Keratinocyte (primary cell): ENCODE measurements at regions not wholly inside any gene's neighbourhood (a gene's known extent, or its start where the extent isn't known, plus 50 kb on each side); places are given as distances from the start of the nearest gene placed in this dataset.

Experiments used
- DNase-seq: peaks from one replicate; pipeline ENCODE4 v3.0.0-alpha.2; 2011; ENCODE audit warnings: low read depth, missing footprints, low spot score
- FAIRE-seq: peaks from 2 replicates; lab custom pipeline; 2011; peaks lifted over from hg19 to GRCh38; lab: Jason Lieb, UNC
- H2AFZ ChIP-seq: 2 replicates; pipeline ENCODE4 v1.6.0; 2012; ENCODE audit warnings: low read length, control low read depth, inconsistent platforms; ENCODE audit not compliant: control insufficient read depth
- H3K27ac ChIP-seq: 2 replicates; pipeline ENCODE4 v1.5.1; 2011; ENCODE audit warnings: low read length; ENCODE audit not compliant: control insufficient read depth, insufficient read depth
- H3K27me3 ChIP-seq: 3 replicates; pipeline ENCODE4 v1.6.0; 2011; ENCODE audit warnings: low read length; ENCODE audit not compliant: control insufficient read depth, insufficient read depth; ENCODE audit errors: extremely low read depth
- H3K36me3 ChIP-seq, 2 experiments: 2 replicates in 1 of 2; 3 replicates in 1 of 2; pipeline ENCODE4 v1.5.1; 2011; ENCODE audit warnings: low read length in 2 of 2, mild to moderate bottlenecking in 1 of 2; ENCODE audit not compliant: control insufficient read depth in 2 of 2, insufficient read depth in 2 of 2; ENCODE audit errors: extremely low read depth in 1 of 2
- H3K4me1 ChIP-seq: 3 replicates; pipeline ENCODE4 v1.5.1; 2011; ENCODE audit warnings: low read length; ENCODE audit not compliant: control insufficient read depth, insufficient read depth; ENCODE audit errors: extremely low read depth
- H3K4me2 ChIP-seq: 3 replicates; pipeline ENCODE4 v1.6.0; 2011; ENCODE audit warnings: low read depth, low read length; ENCODE audit not compliant: control insufficient read depth, insufficient read depth; ENCODE audit errors: extremely low read depth
- H3K4me3 ChIP-seq, 3 experiments: fragments of 200-600 bp in 1 of 3; sonication (generic) in 1 of 3; 2 replicates in 2 of 3; 3 replicates in 1 of 3; pipeline ENCODE4 v1.5.1; 2011 to 2016; ENCODE audit warnings: low read length in 3 of 3, mild to moderate bottlenecking in 3 of 3, control low read depth in 2 of 3, inconsistent platforms in 1 of 3, low read depth in 1 of 3, mixed read lengths in 1 of 3, mixed run types in 1 of 3, moderate library complexity in 1 of 3; ENCODE audit not compliant: control insufficient read depth in 2 of 3, insufficient read depth in 2 of 3; ENCODE audit errors: extremely low read depth in 1 of 3
- H3K79me2 ChIP-seq: 2 replicates; pipeline ENCODE4 v1.6.0; 2012; ENCODE audit warnings: low read length; ENCODE audit not compliant: control insufficient read depth, insufficient read depth
- H3K9ac ChIP-seq: 3 replicates; pipeline ENCODE4 v1.6.0; 2011; ENCODE audit warnings: low read length; ENCODE audit not compliant: control insufficient read depth, insufficient read depth; ENCODE audit errors: extremely low read depth
- H3K9me1 ChIP-seq: 3 replicates; pipeline ENCODE4 v1.6.0; 2011; ENCODE audit warnings: low read length; ENCODE audit not compliant: control insufficient read depth, insufficient read depth; ENCODE audit errors: extremely low read depth
- H3K9me3 ChIP-seq: 2 replicates; pipeline ENCODE4 v1.5.1; 2012; ENCODE audit warnings: low read depth, low read length; ENCODE audit not compliant: control insufficient read depth
- H4K20me1 ChIP-seq: 3 replicates; pipeline ENCODE4 v1.6.0; 2011; ENCODE audit warnings: low read length; ENCODE audit not compliant: control insufficient read depth, insufficient read depth; ENCODE audit errors: extremely low read depth
- CTCF ChIP-seq, 3 experiments: IDR thresholded peaks in 1 of 3; conservative IDR thresholded peaks in 1 of 3; optimal IDR thresholded peaks in 1 of 3; 2 replicates in 2 of 3; 3 replicates in 1 of 3; pipeline versions ENCODE3 to v1.5.1; 2011; ENCODE audit warnings: low read length in 3 of 3, mild to moderate bottlenecking in 3 of 3, moderate library complexity in 2 of 3, control low read depth in 1 of 3, inconsistent platforms in 1 of 3; ENCODE audit not compliant: insufficient read depth in 2 of 3; ENCODE audit errors: extremely low read depth in 1 of 3
- EZH2 ChIP-seq: IDR thresholded peaks from one replicate; pipeline ENCODE4 v1.6.1; 2012; ENCODE audit warnings: inconsistent platforms, mild to moderate bottlenecking, low read length, moderate library complexity
- dilution Hi-C: fragments of 300-500 bp; cut with MboI; formaldehyde crosslinking; loops from one replicate; pipeline ENCODE4 v1.7.0; 2020; ENCODE audit warnings: low sequenced_read_pairs; ENCODE audit not compliant: extremely low pct_ligation_motif_present

GRCh38 chrX:113982766-113983165 lies 601.1 kb upstream of the HTR2C start:
- dilution Hi-C loops, result no loop called here
- no peaks in the 10 kb centered on the region for H3K79me2 ChIP-seq
- no peak overlapping the region for H3K4me2 ChIP-seq
- H3K9me1 ChIP-seq, result no peaks in the 10 kb centered on the region
- no peaks in the 10 kb centered on the region for H3K4me1 ChIP-seq
- DNase-seq (no peak), FAIRE-seq (no peak)
- no peak overlapping the region for H3K9ac ChIP-seq
- H4K20me1 ChIP-seq, result no peaks in the 10 kb centered on the region
- no peaks in the 10 kb centered on the region for H3K9me3 ChIP-seq
- H2AFZ ChIP-seq, result no peak overlapping the region
- no peak overlapping the region for H3K27ac ChIP-seq
- TF ChIP-seq CTCF (optimal IDR thresholded peaks at IDR 0.05 in 1 of 3, IDR thresholded peaks at IDR 0.05 in 1 of 3, conservative IDR thresholded peaks at IDR 0.05 in 1 of 3; ENCODE audit: extremely low read depth in 1 of 3, insufficient read depth in 2 of 3, low read length in 3 of 3), result no peak
- no peak for TF ChIP-seq EZH2
- H3K4me3 ChIP-seq, result no peak overlapping the region
- no peaks in the 10 kb centered on the region for H3K36me3 ChIP-seq
- H3K27me3 ChIP-seq, result no peaks in the 10 kb centered on the region

GRCh38 chrX:113980953-113981352 lies 602.9 kb upstream of the HTR2C start:
- H3K36me3 ChIP-seq, result no peaks in the 10 kb centered on the region
- H3K4me1 ChIP-seq, result no peaks in the 10 kb centered on the region
- dilution Hi-C loops, result no loop called here
- no peaks in the 10 kb centered on the region for H4K20me1 ChIP-seq
- TF ChIP-seq EZH2 (no peak), CTCF (optimal IDR thresholded peaks at IDR 0.05 in 1 of 3, IDR thresholded peaks at IDR 0.05 in 1 of 3, conservative IDR thresholded peaks at IDR 0.05 in 1 of 3; ENCODE audit: extremely low read depth in 1 of 3, insufficient read depth in 2 of 3, low read length in 3 of 3) (no peak)
- no peak overlapping the region for H3K4me2 ChIP-seq
- no peak overlapping the region for H3K27ac ChIP-seq
- FAIRE-seq, result no peak
- H2AFZ ChIP-seq, result no peak overlapping the region
- no peaks in the 10 kb centered on the region for H3K9me1 ChIP-seq
- H3K9me3 ChIP-seq, result no peaks in the 10 kb centered on the region
- no peak overlapping the region for H3K4me3 ChIP-seq
- H3K27me3 ChIP-seq, result no peaks in the 10 kb centered on the region
- DNase-seq, result no peak
- H3K79me2 ChIP-seq, result no peaks in the 10 kb centered on the region
- no peak overlapping the region for H3K9ac ChIP-seq
